Right lobe of liver (tissue), 4 donors: ENCODE measurements at regions not wholly inside any gene's neighbourhood (a gene's known extent, or its start where the extent isn't known, plus 50 kb on each side); places are given as distances from the start of the nearest gene placed in this dataset.
A peak's percentile ranks its signal among the peaks of the same experiment; 100 is the strongest.

Experiments used
- POLR2A ChIP-seq: fragments of 450-650 bp; IDR thresholded peaks from one replicate; pipeline ENCODE4 v1.6.1; 2017; ENCODE audit warnings: antibody characterized with exemption, mild to moderate bottlenecking
- TF ChIP-seq, protein P1 (sequence below), 4 donors: fragments of 200-600 bp in 3 of 4; fragments of 450-650 bp in 1 of 4; IDR thresholded peaks; one replicate each; pipeline versions ENCODE4 v1.5.1 to v1.8.0; 2016 to 2022; ENCODE audit warnings: antibody characterized with exemption in 4 of 4, mild to moderate bottlenecking in 2 of 4
- donor health status: DM: no; HTN: no; CAD: no.
- donor health status: DM: no; HTN: no; CAD: no.
- donor health status: DM: no; HTN: yes; CAD: no.

DNA sequence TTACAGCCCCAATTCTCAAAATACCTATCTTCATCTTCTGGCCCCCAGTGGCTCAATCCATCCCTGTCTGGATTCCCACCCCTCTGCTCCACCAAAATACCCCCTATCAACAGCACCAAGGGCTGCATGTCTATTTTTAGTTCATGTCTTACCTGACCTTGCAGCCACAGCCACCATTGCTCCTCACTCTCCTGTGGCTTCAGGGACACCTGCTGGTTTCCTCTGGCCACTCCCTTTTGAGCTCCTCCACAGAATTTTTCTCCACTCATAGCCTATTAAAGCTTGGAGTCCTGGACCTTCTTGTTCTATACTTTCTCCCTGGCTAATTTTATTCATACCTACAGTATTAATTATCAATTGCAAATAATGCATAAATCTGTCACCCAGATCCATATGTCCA is 125.3 kb upstream of the NGF start:
- TF ChIP-seq POLR2A = no peak
- TF ChIP-seq, protein P1, sequence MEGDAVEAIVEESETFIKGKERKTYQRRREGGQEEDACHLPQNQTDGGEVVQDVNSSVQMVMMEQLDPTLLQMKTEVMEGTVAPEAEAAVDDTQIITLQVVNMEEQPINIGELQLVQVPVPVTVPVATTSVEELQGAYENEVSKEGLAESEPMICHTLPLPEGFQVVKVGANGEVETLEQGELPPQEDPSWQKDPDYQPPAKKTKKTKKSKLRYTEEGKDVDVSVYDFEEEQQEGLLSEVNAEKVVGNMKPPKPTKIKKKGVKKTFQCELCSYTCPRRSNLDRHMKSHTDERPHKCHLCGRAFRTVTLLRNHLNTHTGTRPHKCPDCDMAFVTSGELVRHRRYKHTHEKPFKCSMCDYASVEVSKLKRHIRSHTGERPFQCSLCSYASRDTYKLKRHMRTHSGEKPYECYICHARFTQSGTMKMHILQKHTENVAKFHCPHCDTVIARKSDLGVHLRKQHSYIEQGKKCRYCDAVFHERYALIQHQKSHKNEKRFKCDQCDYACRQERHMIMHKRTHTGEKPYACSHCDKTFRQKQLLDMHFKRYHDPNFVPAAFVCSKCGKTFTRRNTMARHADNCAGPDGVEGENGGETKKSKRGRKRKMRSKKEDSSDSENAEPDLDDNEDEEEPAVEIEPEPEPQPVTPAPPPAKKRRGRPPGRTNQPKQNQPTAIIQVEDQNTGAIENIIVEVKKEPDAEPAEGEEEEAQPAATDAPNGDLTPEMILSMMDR (IDR thresholded peaks at IDR 0.05) = peak in 1 of 4 donors; percentile 23
